ENCODE measurements at regions not wholly inside any gene's neighbourhood (a gene's known extent, or its start where the extent isn't known, plus 50 kb on each side); places are given as distances from the start of the nearest gene placed in this dataset.

DNA sequence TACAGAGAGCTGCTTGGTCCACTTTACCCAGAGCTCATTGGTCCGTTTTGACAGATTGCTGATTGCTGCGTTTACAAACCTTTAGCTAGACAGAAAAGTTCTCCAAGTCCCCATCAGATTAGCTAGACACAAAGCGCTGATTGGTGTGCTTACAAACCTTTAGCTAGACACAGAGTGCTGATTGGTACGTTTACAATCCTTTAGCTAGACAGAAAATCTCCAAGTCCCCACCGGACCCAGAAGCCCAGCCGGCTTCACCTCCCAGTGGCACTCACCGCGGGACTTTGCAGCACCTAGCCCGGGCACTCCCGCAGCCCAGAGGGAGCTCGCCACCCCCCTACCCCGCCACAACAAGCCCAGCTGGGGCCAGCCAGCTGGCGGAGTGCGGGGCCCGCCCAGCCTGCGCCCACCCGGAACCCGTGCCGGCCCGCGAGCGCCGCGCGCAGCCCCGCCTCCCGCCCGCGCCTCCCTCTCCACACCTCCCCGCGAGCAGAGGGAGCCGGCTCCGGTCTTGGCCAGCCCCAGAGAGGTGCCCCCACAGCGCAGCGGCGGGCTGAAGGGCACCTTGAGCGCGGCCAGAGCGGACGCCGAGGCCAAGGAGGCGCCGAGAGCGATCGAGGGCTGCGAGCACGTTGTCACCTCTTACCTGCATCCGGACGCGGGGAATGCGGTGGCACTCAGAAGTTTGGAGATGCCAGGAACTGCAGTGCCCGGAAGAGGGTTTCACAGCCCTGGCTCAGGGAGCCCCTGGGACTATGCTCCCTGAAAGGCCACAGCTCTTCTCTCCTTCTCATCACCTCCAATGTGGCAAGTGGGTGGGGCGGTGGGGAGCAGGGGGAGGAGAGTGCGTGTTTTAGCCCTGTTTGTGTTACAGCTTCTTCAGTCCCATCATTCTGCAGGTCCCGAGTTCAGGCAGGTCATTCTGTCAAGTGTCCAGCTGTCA lies 1504.5 kb downstream of the CDH11 start:
- no peaks in the 10 kb centered on the region for H3K4me1 ChIP-seq (ENCODE audit: control insufficient read depth, extremely low read depth, insufficient read depth, low read length)
- no peaks in the 10 kb centered on the region for H3K27me3 ChIP-seq (ENCODE audit: control insufficient read depth, extremely low read depth, insufficient read depth, low read length)
- peak overlapping the region; percentile 26 for H3K9ac ChIP-seq (ENCODE audit: control insufficient read depth, extremely low read depth, insufficient read depth, low read length)
- no peaks in the 10 kb centered on the region for H3K79me2 ChIP-seq (ENCODE audit: control insufficient read depth, insufficient read depth, low read length)
- no peaks in the 10 kb centered on the region for H3K9me1 ChIP-seq (ENCODE audit: control insufficient read depth, extremely low read depth, insufficient read depth, low read length)
- peak overlapping the region; percentile 85 for H2AFZ ChIP-seq (ENCODE audit: control insufficient read depth, low read length)
- FAIRE-seq: no peak
- H3K4me2 ChIP-seq (ENCODE audit: control insufficient read depth, extremely low read depth, insufficient read depth, low read depth, low read length): peak overlapping the region; percentile 69
- H3K36me3 ChIP-seq (ENCODE audit: control insufficient read depth in 2 of 2, extremely low read depth in 1 of 2, insufficient read depth in 2 of 2, low read length in 2 of 2): no peaks in the 10 kb centered on the region
- H3K27ac ChIP-seq (ENCODE audit: control insufficient read depth, insufficient read depth, low read length): no peak overlapping the region
- H3K4me3 ChIP-seq (ENCODE audit: control insufficient read depth in 2 of 3, extremely low read depth in 1 of 3, insufficient read depth in 2 of 3, low read depth in 1 of 3, low read length in 3 of 3): peak overlapping the region; percentile 55 to 65 (median 59)
- TF ChIP-seq EZH2 (IDR thresholded peaks at IDR 0.05; ENCODE audit: low read length): no peak
- TF ChIP-seq, protein P1, sequence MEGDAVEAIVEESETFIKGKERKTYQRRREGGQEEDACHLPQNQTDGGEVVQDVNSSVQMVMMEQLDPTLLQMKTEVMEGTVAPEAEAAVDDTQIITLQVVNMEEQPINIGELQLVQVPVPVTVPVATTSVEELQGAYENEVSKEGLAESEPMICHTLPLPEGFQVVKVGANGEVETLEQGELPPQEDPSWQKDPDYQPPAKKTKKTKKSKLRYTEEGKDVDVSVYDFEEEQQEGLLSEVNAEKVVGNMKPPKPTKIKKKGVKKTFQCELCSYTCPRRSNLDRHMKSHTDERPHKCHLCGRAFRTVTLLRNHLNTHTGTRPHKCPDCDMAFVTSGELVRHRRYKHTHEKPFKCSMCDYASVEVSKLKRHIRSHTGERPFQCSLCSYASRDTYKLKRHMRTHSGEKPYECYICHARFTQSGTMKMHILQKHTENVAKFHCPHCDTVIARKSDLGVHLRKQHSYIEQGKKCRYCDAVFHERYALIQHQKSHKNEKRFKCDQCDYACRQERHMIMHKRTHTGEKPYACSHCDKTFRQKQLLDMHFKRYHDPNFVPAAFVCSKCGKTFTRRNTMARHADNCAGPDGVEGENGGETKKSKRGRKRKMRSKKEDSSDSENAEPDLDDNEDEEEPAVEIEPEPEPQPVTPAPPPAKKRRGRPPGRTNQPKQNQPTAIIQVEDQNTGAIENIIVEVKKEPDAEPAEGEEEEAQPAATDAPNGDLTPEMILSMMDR (optimal IDR thresholded peaks at IDR 0.05 in 1 of 3, IDR thresholded peaks at IDR 0.05 in 1 of 3, conservative IDR thresholded peaks at IDR 0.05 in 1 of 3; ENCODE audit: extremely low read depth in 1 of 3, insufficient read depth in 2 of 3, low read length in 3 of 3): no peak
- H4K20me1 ChIP-seq (ENCODE audit: control insufficient read depth, extremely low read depth, insufficient read depth, low read length): no peaks in the 10 kb centered on the region
- no peaks in the 10 kb centered on the region for H3K9me3 ChIP-seq (ENCODE audit: control insufficient read depth, low read depth, low read length)
- dilution Hi-C loops (cut with MboI; ENCODE audit: extremely low pct_ligation_motif_present, low sequenced_read_pairs): no loop called here
- DNase-seq (ENCODE audit: low read depth, low spot score): no peak

DNA sequence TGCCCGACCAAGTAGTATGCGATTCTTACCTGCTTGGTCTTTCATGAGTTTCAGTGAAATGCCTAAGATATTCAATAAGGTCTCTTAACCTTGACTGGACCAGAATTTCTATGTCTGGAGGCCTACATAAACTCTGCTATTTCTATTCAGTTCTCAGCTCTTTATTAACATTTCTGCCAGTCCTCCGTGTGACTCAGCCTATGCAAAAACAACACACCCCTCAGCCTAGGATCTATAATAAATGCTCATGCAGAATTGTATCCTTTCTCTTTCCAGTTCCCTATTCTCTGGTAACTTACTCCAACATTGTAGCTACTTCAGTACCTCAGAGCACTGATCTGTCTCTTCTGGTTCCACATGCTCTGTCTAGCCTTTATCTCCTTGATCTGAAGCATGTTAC lies 1507.4 kb downstream of the CDH11 start:
- Histone ChIP-seq H3K27me3 (ENCODE audit: control insufficient read depth, extremely low read depth, insufficient read depth, low read length) (no peaks in the 10 kb centered on the region), H3K9me3 (ENCODE audit: control insufficient read depth, low read depth, low read length) (no peaks in the 10 kb centered on the region), H3K27ac (ENCODE audit: control insufficient read depth, insufficient read depth, low read length) (no peak overlapping the region), H3K4me3 (ENCODE audit: control insufficient read depth in 2 of 3, extremely low read depth in 1 of 3, insufficient read depth in 2 of 3, low read depth in 1 of 3, low read length in 3 of 3) (no peak overlapping the region), H3K9me1 (ENCODE audit: control insufficient read depth, extremely low read depth, insufficient read depth, low read length) (no peaks in the 10 kb centered on the region), H3K36me3 (ENCODE audit: control insufficient read depth in 2 of 2, extremely low read depth in 1 of 2, insufficient read depth in 2 of 2, low read length in 2 of 2) (no peaks in the 10 kb centered on the region), H3K4me2 (ENCODE audit: control insufficient read depth, extremely low read depth, insufficient read depth, low read depth, low read length) (no peak overlapping the region), H4K20me1 (ENCODE audit: control insufficient read depth, extremely low read depth, insufficient read depth, low read length) (no peaks in the 10 kb centered on the region), H3K9ac (ENCODE audit: control insufficient read depth, extremely low read depth, insufficient read depth, low read length) (no peak overlapping the region), H3K4me1 (ENCODE audit: control insufficient read depth, extremely low read depth, insufficient read depth, low read length) (no peaks in the 10 kb centered on the region), H3K79me2 (ENCODE audit: control insufficient read depth, insufficient read depth, low read length) (no peaks in the 10 kb centered on the region), H2AFZ (ENCODE audit: control insufficient read depth, low read length) (no peak overlapping the region)
- no peak for DNase-seq (ENCODE audit: low read depth, low spot score)
- FAIRE-seq: no peak
- dilution Hi-C loops (cut with MboI; ENCODE audit: extremely low pct_ligation_motif_present, low sequenced_read_pairs): no loop called here
- TF ChIP-seq, protein P1 (optimal IDR thresholded peaks at IDR 0.05 in 1 of 3, IDR thresholded peaks at IDR 0.05 in 1 of 3, conservative IDR thresholded peaks at IDR 0.05 in 1 of 3; ENCODE audit: extremely low read depth in 1 of 3, insufficient read depth in 2 of 3, low read length in 3 of 3): no peak
- no peak for TF ChIP-seq EZH2 (IDR thresholded peaks at IDR 0.05; ENCODE audit: low read length)

Measured in keratinocyte (primary cell).